ENCODE measurements at regions not wholly inside any gene's neighbourhood (a gene's known extent, or its start where the extent isn't known, plus 50 kb on each side); places are given as distances from the start of the nearest gene placed in this dataset.

DNA sequence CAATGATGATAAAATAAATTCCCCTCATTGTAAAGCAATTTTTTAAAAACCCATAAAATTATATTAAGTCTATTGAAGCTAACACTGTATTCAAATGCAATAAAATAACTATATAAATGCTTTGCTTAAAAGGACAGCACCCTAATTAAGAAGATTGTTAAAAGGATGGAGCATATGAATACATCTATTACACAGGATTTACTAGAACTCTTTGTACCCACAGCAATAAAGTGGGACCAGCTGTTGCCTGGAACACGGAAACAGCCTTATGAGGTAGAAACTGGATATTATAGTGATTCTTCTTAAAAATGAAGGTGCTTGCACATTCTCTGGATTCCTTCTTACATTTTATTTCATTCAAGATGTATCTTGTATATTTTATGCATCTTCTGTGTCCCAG is 298.7 kb upstream of the KLF3 start:
- POLR2A ChIA-PET: no interaction called here
- Histone ChIP-seq H2AFZ (ENCODE audit: low read length) (no peak overlapping the region), H3K4me3 (ENCODE audit: low read depth, low read length, poor library complexity, severe bottlenecking) (no peak overlapping the region), H3K36me3 (ENCODE audit: insufficient read depth, low read length) (no peaks in the 10 kb centered on the region), H4K20me1 (ENCODE audit: insufficient read depth, low read length) (no peaks in the 10 kb centered on the region), H3K9me2 (ENCODE audit: insufficient read depth, low read length) (no peaks in the 10 kb centered on the region), H3K27ac (ENCODE audit: low read depth, low read length, poor library complexity, severe bottlenecking) (no peak overlapping the region), H3K9me3 (ENCODE audit: low read length) (no peaks in the 10 kb centered on the region), H3K4me2 (ENCODE audit: low read length) (no peak overlapping the region), H3K4me1 (ENCODE audit: insufficient read depth, low read length, poor library complexity, severe bottlenecking) (no peaks in the 10 kb centered on the region), H3K79me2 (ENCODE audit: insufficient read depth, low read depth, low read length) (no peaks in the 10 kb centered on the region)
- no TSS peak for BruUV-seq (replicated peaks)
- no peak for DNase-seq (ENCODE audit: low spot score)
- CTCF ChIA-PET (ENCODE audit: unreplicated experiment): no interaction called here
- intact Hi-C loops (cut with micrococcal nuclease; ENCODE audit: unreplicated experiment): no loop called here
- TF ChIP-seq, protein P1, sequence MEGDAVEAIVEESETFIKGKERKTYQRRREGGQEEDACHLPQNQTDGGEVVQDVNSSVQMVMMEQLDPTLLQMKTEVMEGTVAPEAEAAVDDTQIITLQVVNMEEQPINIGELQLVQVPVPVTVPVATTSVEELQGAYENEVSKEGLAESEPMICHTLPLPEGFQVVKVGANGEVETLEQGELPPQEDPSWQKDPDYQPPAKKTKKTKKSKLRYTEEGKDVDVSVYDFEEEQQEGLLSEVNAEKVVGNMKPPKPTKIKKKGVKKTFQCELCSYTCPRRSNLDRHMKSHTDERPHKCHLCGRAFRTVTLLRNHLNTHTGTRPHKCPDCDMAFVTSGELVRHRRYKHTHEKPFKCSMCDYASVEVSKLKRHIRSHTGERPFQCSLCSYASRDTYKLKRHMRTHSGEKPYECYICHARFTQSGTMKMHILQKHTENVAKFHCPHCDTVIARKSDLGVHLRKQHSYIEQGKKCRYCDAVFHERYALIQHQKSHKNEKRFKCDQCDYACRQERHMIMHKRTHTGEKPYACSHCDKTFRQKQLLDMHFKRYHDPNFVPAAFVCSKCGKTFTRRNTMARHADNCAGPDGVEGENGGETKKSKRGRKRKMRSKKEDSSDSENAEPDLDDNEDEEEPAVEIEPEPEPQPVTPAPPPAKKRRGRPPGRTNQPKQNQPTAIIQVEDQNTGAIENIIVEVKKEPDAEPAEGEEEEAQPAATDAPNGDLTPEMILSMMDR (conservative IDR thresholded peaks at IDR 0.05; ENCODE audit: low read length): no peak
- no peak for TF ChIP-seq EZH2phosphoT487 (IDR thresholded peaks at IDR 0.05; ENCODE audit: borderline replicate concordance, low read depth, low read length)

DNA sequence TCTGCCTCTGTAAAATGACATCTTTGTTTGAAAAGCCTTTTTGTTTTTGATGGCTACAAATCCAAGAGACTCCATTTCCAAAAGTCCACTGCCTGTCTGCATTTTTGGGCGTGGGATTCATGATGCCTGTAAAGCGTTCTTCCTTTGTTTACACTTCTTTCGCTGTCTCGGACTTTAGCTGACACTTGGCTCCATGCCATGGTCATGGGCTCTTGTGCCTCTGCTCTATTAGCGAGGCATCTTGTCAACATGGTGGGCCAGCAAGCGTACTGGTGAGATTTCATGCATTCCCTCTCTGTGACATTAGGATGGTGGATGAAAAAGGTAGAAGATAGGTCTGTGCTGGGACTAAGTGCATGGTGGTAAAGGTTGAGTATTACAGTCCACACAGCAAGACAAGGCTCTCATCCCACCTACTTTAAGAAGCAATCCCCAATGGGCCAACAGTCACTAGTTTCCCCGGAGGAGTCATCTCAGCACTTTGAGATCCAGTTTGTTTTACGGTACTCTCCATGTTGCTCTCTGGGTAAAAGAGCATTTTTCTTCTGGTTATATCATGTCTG is 298.2 kb upstream of the KLF3 start:
- Histone ChIP-seq H3K27ac (ENCODE audit: low read depth, low read length, poor library complexity, severe bottlenecking) (no peak overlapping the region), H3K4me1 (ENCODE audit: insufficient read depth, low read length, poor library complexity, severe bottlenecking) (no peaks in the 10 kb centered on the region), H3K4me3 (ENCODE audit: low read depth, low read length, poor library complexity, severe bottlenecking) (no peak overlapping the region), H2AFZ (ENCODE audit: low read length) (no peak overlapping the region), H3K79me2 (ENCODE audit: insufficient read depth, low read depth, low read length) (no peaks in the 10 kb centered on the region), H3K9me2 (ENCODE audit: insufficient read depth, low read length) (no peaks in the 10 kb centered on the region), H3K4me2 (ENCODE audit: low read length) (no peak overlapping the region), H3K9me3 (ENCODE audit: low read length) (no peaks in the 10 kb centered on the region), H3K36me3 (ENCODE audit: insufficient read depth, low read length) (no peaks in the 10 kb centered on the region), H4K20me1 (ENCODE audit: insufficient read depth, low read length) (no peaks in the 10 kb centered on the region)
- ChIA-PET POLR2A (no interaction called here), CTCF (ENCODE audit: unreplicated experiment) (no interaction called here)
- no TSS peak for BruUV-seq (replicated peaks)
- DNase-seq (ENCODE audit: low spot score): no peak
- TF ChIP-seq, protein P1 (conservative IDR thresholded peaks at IDR 0.05; ENCODE audit: low read length): no peak
- TF ChIP-seq EZH2phosphoT487 (IDR thresholded peaks at IDR 0.05; ENCODE audit: borderline replicate concordance, low read depth, low read length): no peak
- intact Hi-C loops (cut with micrococcal nuclease; ENCODE audit: unreplicated experiment): no loop called here

DNA sequence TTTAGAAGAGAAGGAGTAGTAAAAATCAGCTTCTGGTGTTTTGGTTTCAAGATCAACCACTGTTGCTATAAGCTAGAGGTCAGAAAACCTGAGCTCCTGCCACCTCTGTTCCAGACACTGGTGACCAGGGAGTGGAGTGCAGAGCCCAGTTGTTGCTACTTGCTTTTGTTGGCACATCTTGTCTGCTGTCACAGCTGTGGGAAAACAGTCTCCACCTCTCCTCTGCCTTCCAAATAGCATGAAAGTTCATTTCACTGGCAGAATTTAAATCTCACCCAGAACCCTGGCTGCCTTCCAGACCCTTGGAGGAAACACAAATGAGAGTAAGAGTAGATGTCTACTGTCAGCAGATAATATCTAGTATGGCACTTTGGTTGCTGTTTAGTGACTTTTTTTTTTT is 297.5 kb upstream of the KLF3 start:
- BruUV-seq (replicated peaks): no TSS peak
- H3K36me3 ChIP-seq (ENCODE audit: insufficient read depth, low read length): no peaks in the 10 kb centered on the region
- TF ChIP-seq, protein P1 (conservative IDR thresholded peaks at IDR 0.05; ENCODE audit: low read length): no peak
- no peak for TF ChIP-seq EZH2phosphoT487 (IDR thresholded peaks at IDR 0.05; ENCODE audit: borderline replicate concordance, low read depth, low read length)
- no peaks in the 10 kb centered on the region for H3K9me3 ChIP-seq (ENCODE audit: low read length)
- H2AFZ ChIP-seq (ENCODE audit: low read length): no peak overlapping the region
- H3K4me1 ChIP-seq (ENCODE audit: insufficient read depth, low read length, poor library complexity, severe bottlenecking): no peaks in the 10 kb centered on the region
- POLR2A ChIA-PET: no interaction called here
- H3K9me2 ChIP-seq (ENCODE audit: insufficient read depth, low read length): no peaks in the 10 kb centered on the region
- no peaks in the 10 kb centered on the region for H4K20me1 ChIP-seq (ENCODE audit: insufficient read depth, low read length)
- H3K4me2 ChIP-seq (ENCODE audit: low read length): no peak overlapping the region
- H3K4me3 ChIP-seq (ENCODE audit: low read depth, low read length, poor library complexity, severe bottlenecking): no peak overlapping the region
- intact Hi-C loops (cut with micrococcal nuclease; ENCODE audit: unreplicated experiment): no loop called here
- no peaks in the 10 kb centered on the region for H3K79me2 ChIP-seq (ENCODE audit: insufficient read depth, low read depth, low read length)
- no peak overlapping the region for H3K27ac ChIP-seq (ENCODE audit: low read depth, low read length, poor library complexity, severe bottlenecking)
- DNase-seq (ENCODE audit: low spot score): no peak
- CTCF ChIA-PET (ENCODE audit: unreplicated experiment): no interaction called here

Data from OCI-LY7 (cell line).